HCT116 (cell line): ENCODE measurements at regions not wholly inside any gene's neighbourhood (a gene's known extent, or its start where the extent isn't known, plus 50 kb on each side); places are given as distances from the start of the nearest gene placed in this dataset.

Experiments used
- ATAC-seq: fragments of 200-7000 bp; cut with Tn5 transposase; 2 replicates; pipeline ENCODE4 v1.9.1; 2020; ENCODE audit warnings: mild to moderate bottlenecking, moderate library complexity
- BruUV-seq: library from RNA; stranded (reverse); fragments of 400-500 nt; replicated peaks from 2 replicates; lab custom pipeline; 2021; lab: Mats Ljungman, UMichigan
- CTCF ChIA-PET: fragments of 300-600 bp; sonication (Branson Sonifier 250); formaldehyde crosslinking; loops from one replicate; lab custom pipeline; 2021; ENCODE audit warnings: antibody characterized with exemption; lab: Charles Lee
- POLR2A ChIA-PET: fragments of 300-600, 350-600 bp; sonication (Branson Sonifier 250); formaldehyde crosslinking; loops from one replicate; lab custom pipeline; 2021; ENCODE audit warnings: antibody characterized with exemption; lab: Charles Lee
- RAD21 ChIA-PET, 2 experiments: fragments of 300-600 bp; sonication (Branson Sonifier 250); formaldehyde crosslinking; loops; one replicate each; lab custom pipeline; 2023; ENCODE audit warnings: low total read pairs in 2 of 2; ENCODE audit not compliant: uncharacterized antibody in 2 of 2, unreplicated experiment in 2 of 2, low non-redundant PET in 1 of 2; lab: Charles Lee
- DNase-seq: peaks from one replicate; pipeline ENCODE4 v3.0.0-alpha.2; 2010; ENCODE audit warnings: low read depth, low spot score
- H2AFZ ChIP-seq: fragments of 200-600 bp; shearing (Covaris generic), sonication (generic); 2 replicates; pipeline ENCODE4 v1.6.1; 2017; ENCODE audit warnings: low read depth, mixed run types, mixed read lengths, antibody characterized with exemption, low read length; ENCODE audit not compliant: poor library complexity, severe bottlenecking
- H3K27ac ChIP-seq: 2 replicates; pipeline ENCODE4 v1.5.1; 2012; ENCODE audit warnings: low read depth, low read length
- H3K27me3 ChIP-seq: fragments of 200-600 bp; sonication (generic); 2 replicates; pipeline ENCODE4 v1.6.1; 2016; ENCODE audit warnings: mixed run types, low read length, mixed read lengths; ENCODE audit not compliant: insufficient read depth
- H3K36me3 ChIP-seq, 2 experiments: fragments of 200-500 bp in 1 of 2; fragments of 200-600 bp in 1 of 2; sonication (Bioruptor generic) in 1 of 2; sonication (generic) in 1 of 2; 2 replicates each; pipeline versions ENCODE4 v1.5.1 to v1.6.1; 2014 to 2016; ENCODE audit warnings: low read length in 2 of 2, inconsistent platforms in 1 of 2, mixed read lengths in 1 of 2, mixed run types in 1 of 2; ENCODE audit not compliant: insufficient read depth in 2 of 2, control insufficient read depth in 1 of 2
- H3K4me1 ChIP-seq, 2 experiments: fragments of 200-600 bp in 1 of 2; sonication (generic) in 1 of 2; 2 replicates each; pipeline versions ENCODE4 v1.5.1 to v1.6.1; 2012 to 2017; ENCODE audit warnings: low read length in 2 of 2, inconsistent platforms in 1 of 2, mild to moderate bottlenecking in 1 of 2, mixed read lengths in 1 of 2, mixed run types in 1 of 2, moderate library complexity in 1 of 2; ENCODE audit not compliant: insufficient read depth in 2 of 2, control insufficient read depth in 1 of 2
- H3K4me2 ChIP-seq: fragments of 200-600 bp; sonication (generic); 2 replicates; pipeline ENCODE4 v1.6.1; 2017; ENCODE audit warnings: mixed run types, low read length, mixed read lengths
- H3K4me3 ChIP-seq, 2 experiments: fragments of 200-600 bp in 1 of 2; sonication (generic) in 1 of 2; replicated peaks in 1 of 2; 2 replicates each; pipeline ENCODE4 v1.5.1; 2011 to 2016; ENCODE audit warnings: low read length in 2 of 2, control low read depth in 1 of 2, low read depth in 1 of 2, mild to moderate bottlenecking in 1 of 2, mixed read lengths in 1 of 2, mixed run types in 1 of 2
- H3K79me2 ChIP-seq: fragments of 200-600 bp; sonication (generic); 2 replicates; pipeline ENCODE4 v1.6.1; 2017; ENCODE audit warnings: mild to moderate bottlenecking, mixed run types, low read length, moderate library complexity, mixed read lengths; ENCODE audit not compliant: insufficient read depth
- H3K9ac ChIP-seq: fragments of 200-600 bp; sonication (generic); 2 replicates; pipeline ENCODE4 v1.6.1; 2016; ENCODE audit warnings: low read length, mixed read lengths
- H3K9me2 ChIP-seq: fragments of 200-600 bp; sonication (generic), shearing (Covaris generic); 2 replicates; pipeline ENCODE4 v1.6.1; 2017; ENCODE audit warnings: mixed run types, mild to moderate bottlenecking, moderate library complexity; ENCODE audit not compliant: insufficient read depth
- H3K9me3 ChIP-seq, 2 experiments: fragments of 200-500 bp in 1 of 2; fragments of 200-600 bp in 1 of 2; sonication (Bioruptor generic) in 1 of 2; sonication (generic) in 1 of 2; 2 replicates each; pipeline ENCODE4 v1.6.1; 2014 to 2017; ENCODE audit warnings: low read length in 2 of 2, mixed read lengths in 2 of 2, inconsistent platforms in 1 of 2, low read depth in 1 of 2, mild to moderate bottlenecking in 1 of 2, mixed run types in 1 of 2, moderate library complexity in 1 of 2; ENCODE audit not compliant: control insufficient read depth in 1 of 2, insufficient read depth in 1 of 2
- H4K20me1 ChIP-seq: fragments of 200-600 bp; sonication (generic), shearing (Covaris generic); 2 replicates; pipeline ENCODE4 v1.6.1; 2017; ENCODE audit warnings: mixed run types, mild to moderate bottlenecking, moderate library complexity; ENCODE audit not compliant: insufficient read depth
- CBX3 ChIP-seq: IDR thresholded peaks from 2 replicates; pipeline ENCODE4 v1.6.1; 2012; ENCODE audit warnings: low read depth
- CEBPB ChIP-seq: IDR thresholded peaks from 2 replicates; pipeline ENCODE4 v1.6.1; 2012; ENCODE audit warnings: low read depth
- CTCF ChIP-seq, 3 experiments: fragments of 200-600 bp in 1 of 3; sonication (generic) in 1 of 3; IDR thresholded peaks in 2 of 3; conservative IDR thresholded peaks in 1 of 3; 2 replicates each; pipeline ENCODE4 v1.5.1; 2012 to 2017; ENCODE audit warnings: low read depth in 2 of 3, low read length in 2 of 3, antibody characterized with exemption in 1 of 3, borderline replicate concordance in 1 of 3, control low read depth in 1 of 3, mild to moderate bottlenecking in 1 of 3, mixed read lengths in 1 of 3, mixed run types in 1 of 3, moderate library complexity in 1 of 3; ENCODE audit not compliant: insufficient read depth in 1 of 3
- EGR1 ChIP-seq: IDR thresholded peaks from 2 replicates; pipeline ENCODE4 v1.6.1; 2012; ENCODE audit warnings: low read depth
- ELF1 ChIP-seq: IDR thresholded peaks from 2 replicates; pipeline ENCODE4 v1.6.1; 2012; ENCODE audit warnings: low read depth, borderline replicate concordance
- EZH2 ChIP-seq: fragments of 200-600 bp; sonication (generic); IDR thresholded peaks from 2 replicates; pipeline ENCODE4 v1.6.1; 2017; ENCODE audit warnings: antibody characterized with exemption, mixed run types
- EZH2phosphoT487 ChIP-seq: fragments of 200-600 bp; IDR thresholded peaks from 2 replicates; pipeline ENCODE4 v1.6.1; 2018; ENCODE audit warnings: antibody characterized with exemption, borderline replicate concordance
- FOSL1 ChIP-seq: IDR thresholded peaks from 2 replicates; pipeline ENCODE4 v1.6.1; 2012; ENCODE audit warnings: low read depth
- POLR2A ChIP-seq: IDR thresholded peaks from 2 replicates; pipeline ENCODE4 v1.7.0; 2011; ENCODE audit warnings: borderline replicate concordance; ENCODE audit not compliant: insufficient read depth, insufficient read length; ENCODE audit errors: extremely low read depth
- POLR2AphosphoS5 ChIP-seq: IDR thresholded peaks from 2 replicates; pipeline ENCODE4 v1.6.1; 2011; ENCODE audit warnings: mild to moderate bottlenecking, low read depth, low read length, moderate library complexity
- SIN3A ChIP-seq: IDR thresholded peaks from 2 replicates; pipeline ENCODE4 v1.6.1; 2012; ENCODE audit warnings: low read depth
- SRF ChIP-seq: IDR thresholded peaks from 2 replicates; pipeline ENCODE4 v1.6.1; 2012; ENCODE audit warnings: low read depth
- TCF7L2 ChIP-seq: IDR thresholded peaks from 2 replicates; pipeline ENCODE4 v1.7.0; 2011; ENCODE audit warnings: borderline replicate concordance, inconsistent platforms; ENCODE audit not compliant: insufficient read depth, insufficient read length; ENCODE audit errors: extremely low read depth
- YY1 ChIP-seq: IDR thresholded peaks from 2 replicates; pipeline ENCODE4 v1.6.1; 2011; ENCODE audit warnings: low read length, low read depth, moderate library complexity, mild to moderate bottlenecking; ENCODE audit not compliant: insufficient replicate concordance; ENCODE audit errors: extremely low read depth
- ZBTB33 ChIP-seq: IDR thresholded peaks from 2 replicates; pipeline ENCODE4 v1.6.1; 2011; ENCODE audit warnings: mild to moderate bottlenecking, low read length, moderate library complexity; ENCODE audit not compliant: insufficient replicate concordance; ENCODE audit errors: extremely low read depth
- ZFX ChIP-seq: fragments of 450-650 bp; IDR thresholded peaks from 2 replicates; pipeline ENCODE4 v1.6.1; 2017
- ZNF274 ChIP-seq: fragments of 200-500 bp; sonication (Bioruptor generic); IDR thresholded peaks from 2 replicates; pipeline ENCODE4 v1.6.1; 2014; ENCODE audit warnings: mild to moderate bottlenecking, low read depth, low read length, inconsistent platforms
- intact Hi-C: fragments of 100-400 bp; cut with micrococcal nuclease; formaldehyde crosslinking; loops from 2 replicates; pipeline ENCODE4 v1.10.0; 2022
- TF ChIP-seq, protein P1 (sequence below): IDR thresholded peaks from 2 replicates; pipeline ENCODE4 v1.6.1; 2012; ENCODE audit warnings: low read depth
- TF ChIP-seq, protein P2 (sequence below): IDR thresholded peaks from 2 replicates; pipeline ENCODE4 v1.6.1; 2012
- TF ChIP-seq, protein P3 (sequence below): IDR thresholded peaks from 2 replicates; pipeline ENCODE4 v1.6.1; 2012

DNA sequence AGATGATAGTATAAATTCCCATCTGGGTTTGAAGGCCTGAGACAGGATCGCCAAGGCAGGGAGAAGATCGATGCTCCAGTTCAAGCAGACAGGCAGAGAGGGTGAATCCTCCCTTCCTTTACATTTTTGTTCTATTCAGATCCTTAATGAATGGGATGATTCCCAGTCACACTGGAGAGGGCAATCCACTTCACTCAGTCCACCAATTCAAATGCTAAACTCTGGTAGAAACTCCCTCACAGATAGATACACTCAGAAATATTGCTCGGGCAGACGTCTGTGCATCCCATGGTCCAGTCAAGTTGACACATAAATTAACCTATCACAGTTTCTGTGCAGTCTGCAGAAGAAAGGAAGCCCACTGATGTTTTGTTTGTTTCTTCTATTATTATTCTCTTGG lies 193.1 kb upstream of the ZNF462 start:
- Histone ChIP-seq H3K9me2 (0 out of 2 replicates have a peak, but pooled peaks cover 3% of the 10 kb centered on the region), H3K36me3 (no peaks in the 10 kb centered on the region), H3K27me3 (no peaks in the 10 kb centered on the region), H3K4me2 (no peak overlapping the region), H3K79me2 (no peaks in the 10 kb centered on the region), H3K4me1 (no peaks in the 10 kb centered on the region), H3K9ac (no peak overlapping the region), H3K27ac (no peak overlapping the region), H2AFZ (no peak overlapping the region), H3K9me3 (no peaks in the 10 kb centered on the region), H4K20me1 (no peaks in the 10 kb centered on the region), H3K4me3 (no peak overlapping the region)
- ChIA-PET CTCF (no interaction called here), POLR2A (no interaction called here), RAD21 (no interaction called here)
- ATAC-seq (no peak), DNase-seq (no peak)
- no TSS peak for BruUV-seq
- no peak for TF ChIP-seq TCF7L2
- no peak for TF ChIP-seq ZNF274
- no peak for TF ChIP-seq ZBTB33
- no peak for TF ChIP-seq SRF
- no peak for TF ChIP-seq ELF1
- TF ChIP-seq, protein P1, sequence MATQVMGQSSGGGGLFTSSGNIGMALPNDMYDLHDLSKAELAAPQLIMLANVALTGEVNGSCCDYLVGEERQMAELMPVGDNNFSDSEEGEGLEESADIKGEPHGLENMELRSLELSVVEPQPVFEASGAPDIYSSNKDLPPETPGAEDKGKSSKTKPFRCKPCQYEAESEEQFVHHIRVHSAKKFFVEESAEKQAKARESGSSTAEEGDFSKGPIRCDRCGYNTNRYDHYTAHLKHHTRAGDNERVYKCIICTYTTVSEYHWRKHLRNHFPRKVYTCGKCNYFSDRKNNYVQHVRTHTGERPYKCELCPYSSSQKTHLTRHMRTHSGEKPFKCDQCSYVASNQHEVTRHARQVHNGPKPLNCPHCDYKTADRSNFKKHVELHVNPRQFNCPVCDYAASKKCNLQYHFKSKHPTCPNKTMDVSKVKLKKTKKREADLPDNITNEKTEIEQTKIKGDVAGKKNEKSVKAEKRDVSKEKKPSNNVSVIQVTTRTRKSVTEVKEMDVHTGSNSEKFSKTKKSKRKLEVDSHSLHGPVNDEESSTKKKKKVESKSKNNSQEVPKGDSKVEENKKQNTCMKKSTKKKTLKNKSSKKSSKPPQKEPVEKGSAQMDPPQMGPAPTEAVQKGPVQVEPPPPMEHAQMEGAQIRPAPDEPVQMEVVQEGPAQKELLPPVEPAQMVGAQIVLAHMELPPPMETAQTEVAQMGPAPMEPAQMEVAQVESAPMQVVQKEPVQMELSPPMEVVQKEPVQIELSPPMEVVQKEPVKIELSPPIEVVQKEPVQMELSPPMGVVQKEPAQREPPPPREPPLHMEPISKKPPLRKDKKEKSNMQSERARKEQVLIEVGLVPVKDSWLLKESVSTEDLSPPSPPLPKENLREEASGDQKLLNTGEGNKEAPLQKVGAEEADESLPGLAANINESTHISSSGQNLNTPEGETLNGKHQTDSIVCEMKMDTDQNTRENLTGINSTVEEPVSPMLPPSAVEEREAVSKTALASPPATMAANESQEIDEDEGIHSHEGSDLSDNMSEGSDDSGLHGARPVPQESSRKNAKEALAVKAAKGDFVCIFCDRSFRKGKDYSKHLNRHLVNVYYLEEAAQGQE: no peak
- no peak for TF ChIP-seq YY1
- no peak for TF ChIP-seq ZFX
- TF ChIP-seq POLR2A: no peak
- TF ChIP-seq EZH2: no peak
- TF ChIP-seq, protein P2, sequence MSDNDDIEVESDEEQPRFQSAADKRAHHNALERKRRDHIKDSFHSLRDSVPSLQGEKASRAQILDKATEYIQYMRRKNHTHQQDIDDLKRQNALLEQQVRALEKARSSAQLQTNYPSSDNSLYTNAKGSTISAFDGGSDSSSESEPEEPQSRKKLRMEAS: no peak
- no peak for TF ChIP-seq FOSL1
- TF ChIP-seq EZH2phosphoT487: no peak
- TF ChIP-seq CEBPB: no peak
- no peak for TF ChIP-seq EGR1
- no peak for TF ChIP-seq CBX3
- no peak for TF ChIP-seq CTCF (IDR thresholded peaks at IDR 0.05 in 2 of 3, conservative IDR thresholded peaks at IDR 0.05 in 1 of 3; ENCODE audit: borderline replicate concordance in 1 of 3, insufficient read depth in 1 of 3, low read depth in 2 of 3, low read length in 2 of 3)
- no peak for TF ChIP-seq POLR2AphosphoS5
- TF ChIP-seq SIN3A: no peak
- TF ChIP-seq, protein P3, sequence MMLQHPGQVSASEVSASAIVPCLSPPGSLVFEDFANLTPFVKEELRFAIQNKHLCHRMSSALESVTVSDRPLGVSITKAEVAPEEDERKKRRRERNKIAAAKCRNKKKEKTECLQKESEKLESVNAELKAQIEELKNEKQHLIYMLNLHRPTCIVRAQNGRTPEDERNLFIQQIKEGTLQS: no peak
- intact Hi-C loops: no loop called here
